ENCODE measurements at regions not wholly inside any gene's neighbourhood (a gene's known extent, or its start where the extent isn't known, plus 50 kb on each side); places are given as distances from the start of the nearest gene placed in this dataset.
A peak's percentile ranks its signal among the peaks of the same experiment; 100 is the strongest.

GRCh38 chr18:56021136-56021808 is 433.3 kb upstream of the TCF4 start:
- Histone ChIP-seq H3K27me3 (ENCODE audit: control insufficient read depth, insufficient read depth, low read length) (no peaks in the 10 kb centered on the region), H3K4me2 (ENCODE audit: low read depth, low read length) (no peak overlapping the region)

More at GRCh38 chr18:56021136-56021808, 433.3 kb upstream of the TCF4 start:
- H4K91ac ChIP-seq (ENCODE audit: insufficient read depth, low read depth, low read length): no peak overlapping the region
- H3K14ac ChIP-seq (replicated peaks; ENCODE audit: low read depth, low read length): no peak overlapping the region
- no peak overlapping the region for H3K27ac ChIP-seq (ENCODE audit: insufficient read depth, low read length)
- in situ Hi-C loops (cut with MboI; ENCODE audit: low sequenced_read_pairs): no loop called here
- H3K4me3 ChIP-seq (ENCODE audit: insufficient read depth, low read depth, low read length): no peak overlapping the region
- no peak overlapping the region for H4K8ac ChIP-seq (ENCODE audit: low read depth in 2 of 2, low read length in 2 of 2)
- no TSS peak for BruUV-seq (replicated peaks)
- ChIA-PET CTCF (no interaction called here), POLR2A (ENCODE audit: unreplicated experiment) (no interaction called here)
- no peak overlapping the region for H3K23ac ChIP-seq (ENCODE audit: low read depth, low read length)
- H3K56ac ChIP-seq (ENCODE audit: extremely low read depth, insufficient read depth, low read length): no peak overlapping the region
- H3K4ac ChIP-seq (ENCODE audit: low read depth, low read length): no peak overlapping the region
- no peak overlapping the region for H2AK5ac ChIP-seq (ENCODE audit: low read depth, low read length)
- ATAC-seq (ENCODE audit: low read depth) (peak; percentile 44; the same call in 1 of the 2 replicates), DNase-seq (peak; percentile 51)
- no peak overlapping the region for H3K9ac ChIP-seq (ENCODE audit: low read depth, low read length)
- dilution Hi-C loops (cut with HindIII; ENCODE audit: low sequenced_read_pairs, unreplicated experiment): no loop called here
- no peaks in the 10 kb centered on the region for H4K20me1 ChIP-seq (ENCODE audit: insufficient read depth, low read length)
- intact Hi-C loops (cut with micrococcal nuclease): no loop called here
- no peak overlapping the region for H3K18ac ChIP-seq (ENCODE audit: low read depth, low read length)
- no peak overlapping the region for H2BK120ac ChIP-seq (ENCODE audit: low read depth, low read length)
- H2BK20ac ChIP-seq (ENCODE audit: low read depth, low read length): no peak overlapping the region
- no peaks in the 10 kb centered on the region for H3K9me3 ChIP-seq (ENCODE audit: control insufficient read depth, insufficient read depth, low read length)
- no peak overlapping the region for H2BK15ac ChIP-seq (ENCODE audit: low read depth, low read length)
- H3K9me1 ChIP-seq (ENCODE audit: insufficient read depth, low read length): no peaks in the 10 kb centered on the region
- no peak overlapping the region for H2BK5ac ChIP-seq (ENCODE audit: low read depth, low read length, poor library complexity, severe bottlenecking)
- H2AK9ac ChIP-seq (replicated peaks; ENCODE audit: low read depth, low read length, poor library complexity): no peak overlapping the region
- peak; percentile 56; the same call in 1 of the 2 replicates for TF ChIP-seq FOS (IDR thresholded peaks at IDR 0.05; ENCODE audit: low read depth, low read length)
- no peak for TF ChIP-seq MAZ (IDR thresholded peaks at IDR 0.05; ENCODE audit: borderline replicate concordance, low read depth, low read length)
- H3K36me3 ChIP-seq (ENCODE audit: control insufficient read depth, insufficient read depth, low read length): no peaks in the 10 kb centered on the region
- H3K4me1 ChIP-seq (ENCODE audit: control insufficient read depth, insufficient read depth, low read length): no peaks in the 10 kb centered on the region; the same call in 1 of the 2 replicates
- H4K5ac ChIP-seq (ENCODE audit: low read depth, low read length): no peak overlapping the region
- H2AFZ ChIP-seq (replicated peaks; ENCODE audit: low read length, poor library complexity): no peak overlapping the region
- no CpG with 5 or more reads among the region's 1 CpG for WGBS, 2 experiments (ENCODE audit: extremely low coverage in 2 of 2, insufficient read length in 1 of 2)
- no peaks in the 10 kb centered on the region for H3K79me1 ChIP-seq (ENCODE audit: low read depth in 1 of 2, low read length in 2 of 2)

All from IMR-90 (cell line).